GM06990 (cell line): ENCODE measurements at regions not wholly inside any gene's neighbourhood (a gene's known extent, or its start where the extent isn't known, plus 50 kb on each side); places are given as distances from the start of the nearest gene placed in this dataset.

Source experiments
- DNase-seq: peaks from one replicate; pipeline ENCODE4 v3.0.0-alpha.2; 2011; ENCODE audit not compliant: insufficient read length; ENCODE audit errors: extremely low read depth
- H3K27me3 ChIP-seq: replicated peaks from 2 replicates; pipeline ENCODE4 v1.6.0; 2011; ENCODE audit warnings: low read length; ENCODE audit not compliant: control insufficient read depth, insufficient read depth
- H3K36me3 ChIP-seq: 2 replicates; pipeline ENCODE4 v1.5.1; 2011; ENCODE audit warnings: low read length; ENCODE audit not compliant: control insufficient read depth, insufficient read depth
- H3K4me3 ChIP-seq: replicated peaks from 2 replicates; pipeline ENCODE4 v1.5.1; 2011; ENCODE audit warnings: low read depth, mild to moderate bottlenecking, control low read depth, low read length
- TF ChIP-seq, protein P1 (sequence below): IDR thresholded peaks from 2 replicates; pipeline ENCODE4 v1.5.1; 2011; ENCODE audit warnings: low read length, control low read depth, mild to moderate bottlenecking, inconsistent platforms; ENCODE audit not compliant: insufficient read depth, poor library complexity, severe bottlenecking

- no peak for DNase-seq
- H3K4me3 ChIP-seq = no peak overlapping the region
- no peaks in the 10 kb centered on the region for H3K36me3 ChIP-seq
- no peaks in the 10 kb centered on the region; the same call in 1 of the 2 replicates for H3K27me3 ChIP-seq
- TF ChIP-seq, protein P1, sequence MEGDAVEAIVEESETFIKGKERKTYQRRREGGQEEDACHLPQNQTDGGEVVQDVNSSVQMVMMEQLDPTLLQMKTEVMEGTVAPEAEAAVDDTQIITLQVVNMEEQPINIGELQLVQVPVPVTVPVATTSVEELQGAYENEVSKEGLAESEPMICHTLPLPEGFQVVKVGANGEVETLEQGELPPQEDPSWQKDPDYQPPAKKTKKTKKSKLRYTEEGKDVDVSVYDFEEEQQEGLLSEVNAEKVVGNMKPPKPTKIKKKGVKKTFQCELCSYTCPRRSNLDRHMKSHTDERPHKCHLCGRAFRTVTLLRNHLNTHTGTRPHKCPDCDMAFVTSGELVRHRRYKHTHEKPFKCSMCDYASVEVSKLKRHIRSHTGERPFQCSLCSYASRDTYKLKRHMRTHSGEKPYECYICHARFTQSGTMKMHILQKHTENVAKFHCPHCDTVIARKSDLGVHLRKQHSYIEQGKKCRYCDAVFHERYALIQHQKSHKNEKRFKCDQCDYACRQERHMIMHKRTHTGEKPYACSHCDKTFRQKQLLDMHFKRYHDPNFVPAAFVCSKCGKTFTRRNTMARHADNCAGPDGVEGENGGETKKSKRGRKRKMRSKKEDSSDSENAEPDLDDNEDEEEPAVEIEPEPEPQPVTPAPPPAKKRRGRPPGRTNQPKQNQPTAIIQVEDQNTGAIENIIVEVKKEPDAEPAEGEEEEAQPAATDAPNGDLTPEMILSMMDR = peak; percentile 64
Measured at GRCh38 chr10:25758041-25758457, 176.0 kb upstream of the MYO3A start.

DNA sequence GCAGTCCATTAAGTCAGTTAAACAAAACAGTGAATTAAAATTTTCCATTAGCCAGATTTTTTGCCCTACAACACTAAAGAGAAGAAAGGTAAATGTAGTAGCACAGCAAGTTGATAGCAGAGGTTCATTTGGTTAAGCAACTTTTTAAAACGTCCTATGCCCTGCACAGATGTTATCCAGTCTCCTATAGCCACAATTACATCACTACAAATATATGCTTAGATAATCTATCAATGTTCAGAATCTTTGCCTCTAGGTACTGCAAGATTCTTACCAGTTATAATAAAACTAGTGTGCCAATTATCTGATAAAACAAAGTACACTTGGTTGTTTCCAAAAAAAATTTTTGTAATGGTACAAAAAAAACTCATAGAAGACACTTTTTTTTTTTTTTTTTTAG is 175.5 kb upstream of the MYO3A start:
- DNase-seq = no peak
- Histone ChIP-seq H3K36me3 (no peaks in the 10 kb centered on the region), H3K27me3 (no peaks in the 10 kb centered on the region; the same call in 1 of the 2 replicates), H3K4me3 (no peak overlapping the region)
- TF ChIP-seq, protein P1 = no peak

DNA sequence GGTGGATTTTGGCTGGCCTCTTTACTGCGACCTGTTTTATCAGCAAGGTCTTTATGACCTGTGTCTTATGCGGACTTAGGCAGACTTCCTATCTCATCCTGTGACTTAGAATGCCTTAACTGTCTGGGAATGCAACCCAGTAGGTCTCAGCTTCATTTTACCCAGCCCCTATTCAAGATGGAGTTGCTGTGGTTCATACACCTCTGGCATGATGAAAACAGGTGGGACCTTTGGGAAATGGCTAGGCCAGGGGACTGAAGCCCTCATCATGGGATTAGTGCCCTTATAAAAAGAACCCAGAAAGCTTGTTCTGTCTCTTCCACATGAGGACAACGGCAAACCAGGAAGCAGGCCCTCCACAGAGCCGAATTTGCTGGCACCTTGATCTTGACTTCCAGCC is 172.1 kb upstream of the MYO3A start:
- DNase-seq = no peak
- H3K27me3 ChIP-seq = no peaks in the 10 kb centered on the region; the same call in 1 of the 2 replicates
- no peaks in the 10 kb centered on the region for H3K36me3 ChIP-seq
- H3K4me3 ChIP-seq = no peak overlapping the region
- TF ChIP-seq, protein P1 = no peak

DNA sequence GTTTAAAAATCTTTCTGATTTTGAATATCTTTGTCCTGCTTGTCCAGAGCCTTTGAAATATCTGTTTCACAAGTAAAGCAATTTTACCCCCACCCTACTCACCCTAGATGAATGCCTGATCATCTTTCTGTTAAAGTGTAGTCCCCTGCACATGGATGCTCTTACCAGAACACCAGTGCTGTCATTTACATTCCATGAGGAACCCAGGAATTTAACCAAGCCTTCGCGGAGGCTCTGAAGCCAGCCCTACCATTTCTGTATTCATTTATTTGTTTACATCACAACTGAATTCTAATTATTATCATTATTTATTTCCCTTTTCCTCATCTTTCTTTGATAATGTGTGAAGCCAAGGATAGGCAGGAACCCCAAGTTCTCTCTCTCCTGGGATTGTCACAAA is 167.8 kb upstream of the MYO3A start:
- Histone ChIP-seq H3K27me3 (no peaks in the 10 kb centered on the region; the same call in 1 of the 2 replicates), H3K36me3 (no peaks in the 10 kb centered on the region), H3K4me3 (no peak overlapping the region)
- DNase-seq = no peak
- TF ChIP-seq, protein P1 = no peak

- no peak for DNase-seq
- TF ChIP-seq, protein P1 = no peak
- Histone ChIP-seq H3K4me3 (no peak overlapping the region), H3K27me3 (no peaks in the 10 kb centered on the region; the same call in 1 of the 2 replicates), H3K36me3 (no peaks in the 10 kb centered on the region)
Measured at GRCh38 chr10:25766687-25767221, 167.3 kb upstream of the MYO3A start.

DNA sequence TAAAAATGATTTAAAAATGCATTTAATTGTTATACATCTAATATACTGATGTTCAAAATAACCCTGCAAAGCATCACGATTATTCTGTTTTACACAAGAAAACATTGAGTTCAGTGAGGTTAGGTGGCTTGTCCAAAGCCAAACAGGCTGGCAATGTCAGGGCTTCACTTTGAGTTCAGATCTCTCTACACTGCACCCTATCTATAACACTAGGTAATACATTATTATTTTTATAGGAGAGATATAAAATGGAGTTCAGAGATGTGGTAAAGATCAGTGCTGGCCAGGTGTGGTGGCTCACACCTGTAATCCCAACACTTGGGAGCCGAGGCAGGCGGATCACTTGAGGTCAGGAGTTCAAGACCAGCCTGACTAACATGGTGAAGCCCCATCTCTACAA is 165.9 kb upstream of the MYO3A start:
- no peaks in the 10 kb centered on the region for H3K36me3 ChIP-seq

More for the DNA sequence above, 165.9 kb upstream of the MYO3A start:
- H3K27me3 ChIP-seq = no peaks in the 10 kb centered on the region
- no peak overlapping the region for H3K4me3 ChIP-seq
- no peak for DNase-seq
- TF ChIP-seq, protein P1 = no peak
